GM04503 (cell line): ENCODE measurements at regions not wholly inside any gene's neighbourhood (a gene's known extent, or its start where the extent isn't known, plus 50 kb on each side); places are given as distances from the start of the nearest gene placed in this dataset.

Source experiments
- DNase-seq: peaks from one replicate; pipeline ENCODE4 v3.0.0-alpha.2; 2012; ENCODE audit warnings: low read depth

- no peak for DNase-seq
Measured at GRCh38 chr20:19077370-19078220, 134.8 kb upstream of the SLC24A3 start.

GRCh38 chr20:19078448-19079373 is 133.7 kb upstream of the SLC24A3 start:
- no peak for DNase-seq

GRCh38 chr20:19079536-19080299 is 132.7 kb upstream of the SLC24A3 start:
- no peak for DNase-seq

- DNase-seq = no peak
Measured at GRCh38 chr20:19081937-19082336, 130.5 kb upstream of the SLC24A3 start.

GRCh38 chr20:19083136-19083621 is 129.3 kb upstream of the SLC24A3 start:
- no peak for DNase-seq

GRCh38 chr20:19090332-19090731 is 122.1 kb upstream of the SLC24A3 start:
- DNase-seq = no peak

GRCh38 chr20:19094959-19095541 is 117.4 kb upstream of the SLC24A3 start:
- no peak for DNase-seq

- DNase-seq = no peak
Measured at GRCh38 chr20:19095762-19096161, 116.7 kb upstream of the SLC24A3 start.

- no peak for DNase-seq
Measured at GRCh38 chr20:19096843-19097242, 115.6 kb upstream of the SLC24A3 start.

- no peak for DNase-seq
Measured at GRCh38 chr20:19098117-19098516, 114.3 kb upstream of the SLC24A3 start.

- DNase-seq = no peak
Measured at GRCh38 chr20:19098806-19099578, 113.5 kb upstream of the SLC24A3 start.

GRCh38 chr20:19099596-19100545 is 112.6 kb upstream of the SLC24A3 start:
- no peak for DNase-seq

GRCh38 chr20:19100975-19101374 is 111.5 kb upstream of the SLC24A3 start:
- no peak for DNase-seq

GRCh38 chr20:19104186-19104585 is 108.3 kb upstream of the SLC24A3 start:
- no peak for DNase-seq

GRCh38 chr20:19108155-19108554 is 104.3 kb upstream of the SLC24A3 start:
- DNase-seq = no peak

GRCh38 chr20:19110285-19110684 is 102.2 kb upstream of the SLC24A3 start:
- DNase-seq = no peak

- no peak for DNase-seq
Measured at GRCh38 chr20:19110881-19111460, 101.5 kb upstream of the SLC24A3 start.

GRCh38 chr20:19112828-19113227 is 99.6 kb upstream of the SLC24A3 start:
- no peak for DNase-seq

- DNase-seq = no peak
Measured at GRCh38 chr20:19113343-19113930, 99.0 kb upstream of the SLC24A3 start.
